C4-2B (cell line): ENCODE measurements at regions not wholly inside any gene's neighbourhood (a gene's known extent, or its start where the extent isn't known, plus 50 kb on each side); places are given as distances from the start of the nearest gene placed in this dataset.

Experiments used
- CTCF ChIP-seq: fragments of 450-650 bp; conservative IDR thresholded peaks from 2 replicates; pipeline ENCODE4 v1.5.1; 2017; ENCODE audit warnings: mild to moderate bottlenecking
- ZFX ChIP-seq: fragments of 450-650 bp; IDR thresholded peaks from 2 replicates; pipeline ENCODE4 v1.6.1; 2017

- TF ChIP-seq CTCF (no peak), ZFX (no peak)
Observed at GRCh38 chr4:111512081-111512783, 633.0 kb upstream of the FAM241A start.
